Tibial nerve (tissue), 3 donors: ENCODE measurements at regions not wholly inside any gene's neighbourhood (a gene's known extent, or its start where the extent isn't known, plus 50 kb on each side); places are given as distances from the start of the nearest gene placed in this dataset.
"Not testable (repeated sequence)": the region's sequence is repeated elsewhere in the genome, so short reads cannot be mapped to it uniquely, and the experiment has no call there.

Source experiments
- CTCF ChIP-seq, 5 experiments: fragments of 200-600 bp in 3 of 5; fragments of 450-650 bp in 2 of 5; sonication (generic) in 3 of 5; IDR thresholded peaks; one replicate each; pipeline ENCODE4 v1.5.1; 2016 to 2019; ENCODE audit warnings: antibody characterized with exemption in 5 of 5, mild to moderate bottlenecking in 3 of 5, moderate library complexity in 2 of 5
- POLR2A ChIP-seq, 2 donors: fragments of 450-650 bp; IDR thresholded peaks; one replicate each; pipeline ENCODE4 v1.6.1; 2017; ENCODE audit warnings: antibody characterized with exemption in 2 of 2, mild to moderate bottlenecking in 2 of 2, moderate library complexity in 2 of 2

GRCh38 chr22:23433127-23434005, 146.7 kb downstream of the IGLL1 start:
- TF ChIP-seq CTCF (IDR thresholded peaks at IDR 0.05), result peak; percentile 33 to 63 (median 48)
- TF ChIP-seq POLR2A (IDR thresholded peaks at IDR 0.05), result not testable (repeated sequence)
